BE2C (cell line): ENCODE measurements at regions not wholly inside any gene's neighbourhood (a gene's known extent, or its start where the extent isn't known, plus 50 kb on each side); places are given as distances from the start of the nearest gene placed in this dataset.

Source experiments
- DNase-seq: peaks from one replicate; pipeline ENCODE4 v3.0.0-alpha.2; 2020
- H3K27me3 ChIP-seq: fragments of 250-450 bp; sonication (Bioruptor Pico); 2 replicates; pipeline ENCODE4 v1.5.1; 2020; ENCODE audit warnings: mild to moderate bottlenecking
- H3K36me3 ChIP-seq: fragments of 250-450 bp; sonication (Bioruptor Pico); 2 replicates; pipeline ENCODE4 v1.5.1; 2020; ENCODE audit warnings: mild to moderate bottlenecking
- H3K4me1 ChIP-seq: fragments of 250-450 bp; sonication (Bioruptor Pico); 2 replicates; pipeline ENCODE4 v1.5.1; 2020
- H3K4me3 ChIP-seq: 2 replicates; pipeline ENCODE4 v1.5.1; 2011; ENCODE audit warnings: low read depth, low read length
- H3K9me3 ChIP-seq: fragments of 250-450 bp; sonication (Bioruptor Pico); 2 replicates; pipeline ENCODE4 v1.5.1; 2020
- CTCF ChIP-seq: IDR thresholded peaks from 2 replicates; pipeline ENCODE4 v1.5.1; 2012; ENCODE audit warnings: mild to moderate bottlenecking, low read depth, low read length

- Histone ChIP-seq H3K4me1 (peaks cover 2% of the 10 kb centered on the region; the same call in 1 of the 2 replicates), H3K4me3 (no peak overlapping the region), H3K36me3 (no peaks in the 10 kb centered on the region), H3K9me3 (no peaks in the 10 kb centered on the region), H3K27me3 (no peaks in the 10 kb centered on the region)
- TF ChIP-seq CTCF: no peak
- DNase-seq: no peak
Measured at GRCh38 chr11:13119361-13119760, 110.2 kb downstream of the RASSF10 start.

GRCh38 chr11:13119941-13120520 is 110.9 kb downstream of the RASSF10 start:
- Histone ChIP-seq H3K9me3 (no peaks in the 10 kb centered on the region), H3K27me3 (no peaks in the 10 kb centered on the region), H3K4me1 (no peaks in the 10 kb centered on the region), H3K36me3 (no peaks in the 10 kb centered on the region), H3K4me3 (no peak overlapping the region)
- TF ChIP-seq CTCF: no peak
- no peak for DNase-seq

GRCh38 chr11:13120691-13121090 is 111.6 kb downstream of the RASSF10 start:
- Histone ChIP-seq H3K9me3 (no peaks in the 10 kb centered on the region), H3K4me3 (no peak overlapping the region), H3K36me3 (no peaks in the 10 kb centered on the region), H3K27me3 (no peaks in the 10 kb centered on the region), H3K4me1 (no peaks in the 10 kb centered on the region)
- no peak for DNase-seq
- no peak for TF ChIP-seq CTCF

GRCh38 chr11:13126430-13126829 is 117.3 kb downstream of the RASSF10 start:
- DNase-seq: no peak
- H3K4me3 ChIP-seq: no peak overlapping the region
- no peak for TF ChIP-seq CTCF
- no peaks in the 10 kb centered on the region for H3K4me1 ChIP-seq
- H3K9me3 ChIP-seq: no peaks in the 10 kb centered on the region
- no peaks in the 10 kb centered on the region for H3K27me3 ChIP-seq
- H3K36me3 ChIP-seq: no peaks in the 10 kb centered on the region

- no peak for DNase-seq
- no peaks in the 10 kb centered on the region for H3K4me1 ChIP-seq
- H3K4me3 ChIP-seq: no peak overlapping the region
- H3K27me3 ChIP-seq: no peaks in the 10 kb centered on the region
- no peak for TF ChIP-seq CTCF
- no peaks in the 10 kb centered on the region for H3K36me3 ChIP-seq
- no peaks in the 10 kb centered on the region for H3K9me3 ChIP-seq
Measured at GRCh38 chr11:13127161-13127560, 118.0 kb downstream of the RASSF10 start.

GRCh38 chr11:13128354-13128753 is 119.2 kb downstream of the RASSF10 start:
- no peaks in the 10 kb centered on the region for H3K4me1 ChIP-seq
- H3K9me3 ChIP-seq: no peaks in the 10 kb centered on the region
- no peak for DNase-seq
- no peak for TF ChIP-seq CTCF
- H3K36me3 ChIP-seq: no peaks in the 10 kb centered on the region
- no peak overlapping the region for H3K4me3 ChIP-seq
- no peaks in the 10 kb centered on the region for H3K27me3 ChIP-seq
